Glutamatergic neuron (in vitro differentiated cells): ENCODE measurements at regions not wholly inside any gene's neighbourhood (a gene's known extent, or its start where the extent isn't known, plus 50 kb on each side); places are given as distances from the start of the nearest gene placed in this dataset.

ENCODE experiments used
- DNase-seq: peaks from one replicate; pipeline ENCODE4 v3.0.0; 2022
- H3K27ac Mint-ChIP-seq: one replicate; pipeline ENCODE4 v1.8.0; 2020; ENCODE audit warnings: mild to moderate bottlenecking, mixed read lengths, inconsistent platforms; ENCODE audit not compliant: unreplicated experiment
- H3K27me3 Mint-ChIP-seq: one replicate; pipeline ENCODE4 v1.8.0; 2020; ENCODE audit warnings: mild to moderate bottlenecking, moderate library complexity, mixed read lengths, inconsistent platforms; ENCODE audit not compliant: unreplicated experiment
- H3K36me3 Mint-ChIP-seq: one replicate; pipeline ENCODE4 v1.8.0; 2020; ENCODE audit warnings: mild to moderate bottlenecking, mixed read lengths, inconsistent platforms; ENCODE audit not compliant: unreplicated experiment
- H3K4me1 Mint-ChIP-seq: one replicate; pipeline ENCODE4 v1.8.0; 2020; ENCODE audit warnings: mild to moderate bottlenecking, low read depth, mixed read lengths, inconsistent platforms; ENCODE audit not compliant: unreplicated experiment
- H3K4me3 Mint-ChIP-seq: one replicate; pipeline ENCODE4 v1.8.0; 2020; ENCODE audit warnings: mild to moderate bottlenecking, mixed read lengths, inconsistent platforms; ENCODE audit not compliant: unreplicated experiment
- H3K9me3 Mint-ChIP-seq: one replicate; pipeline ENCODE4 v1.8.0; 2020; ENCODE audit warnings: mild to moderate bottlenecking, moderate library complexity, mixed read lengths, inconsistent platforms; ENCODE audit not compliant: unreplicated experiment
- CTCF ChIP-seq: fragments of 200-600 bp; sonication (generic); IDR thresholded peaks from one replicate; pipeline ENCODE4 v1.5.0; 2021; ENCODE audit not compliant: partially characterized antibody, unreplicated experiment

- Mint-ChIP-seq H3K4me1 (peaks cover 14% of the 10 kb centered on the region), H3K4me3 (no peak overlapping the region), H3K36me3 (no peaks in the 10 kb centered on the region)
These were observed 761.0 kb downstream of the EFNA5 start for GRCh38 chr5:106909716-106910115.

GRCh38 chr5:106907979-106908378 is 762.8 kb downstream of the EFNA5 start:
- Mint-ChIP-seq H3K36me3 (no peaks in the 10 kb centered on the region), H3K4me1 (peaks cover 14% of the 10 kb centered on the region), H3K27me3 (no peaks in the 10 kb centered on the region), H3K9me3 (no peaks in the 10 kb centered on the region), H3K27ac (no peak overlapping the region), H3K4me3 (no peak overlapping the region)
- no peak for DNase-seq
- no peak for TF ChIP-seq CTCF

More at GRCh38 chr5:106909716-106910115, 761.0 kb downstream of the EFNA5 start:
- TF ChIP-seq CTCF: no peak
- H3K27ac Mint-ChIP-seq: no peak overlapping the region
- DNase-seq: no peak
- no peaks in the 10 kb centered on the region for H3K9me3 Mint-ChIP-seq
- H3K27me3 Mint-ChIP-seq: no peaks in the 10 kb centered on the region

GRCh38 chr5:106906199-106906598 is 764.5 kb downstream of the EFNA5 start:
- H3K27me3 Mint-ChIP-seq: no peaks in the 10 kb centered on the region
- peak; percentile 15 for DNase-seq
- H3K36me3 Mint-ChIP-seq: no peaks in the 10 kb centered on the region
- no peak for TF ChIP-seq CTCF
- no peak overlapping the region for H3K27ac Mint-ChIP-seq
- peaks cover 14% of the 10 kb centered on the region for H3K4me1 Mint-ChIP-seq
- no peak overlapping the region for H3K4me3 Mint-ChIP-seq
- no peaks in the 10 kb centered on the region for H3K9me3 Mint-ChIP-seq

GRCh38 chr5:106894964-106895363 is 775.8 kb downstream of the EFNA5 start:
- no peak for DNase-seq
- no peaks in the 10 kb centered on the region for H3K36me3 Mint-ChIP-seq
- H3K27ac Mint-ChIP-seq: no peak overlapping the region
- no peak for TF ChIP-seq CTCF
- no peaks in the 10 kb centered on the region for H3K9me3 Mint-ChIP-seq
- H3K4me3 Mint-ChIP-seq: no peak overlapping the region
- H3K4me1 Mint-ChIP-seq: no peaks in the 10 kb centered on the region
- no peaks in the 10 kb centered on the region for H3K27me3 Mint-ChIP-seq

GRCh38 chr5:106882035-106882434 is 788.7 kb downstream of the EFNA5 start:
- Mint-ChIP-seq H3K27me3 (no peaks in the 10 kb centered on the region), H3K4me3 (no peak overlapping the region), H3K4me1 (no peaks in the 10 kb centered on the region), H3K36me3 (no peaks in the 10 kb centered on the region), H3K9me3 (no peaks in the 10 kb centered on the region), H3K27ac (no peak overlapping the region)
- DNase-seq: no peak
- TF ChIP-seq CTCF: no peak
